ENCODE measurements at regions not wholly inside any gene's neighbourhood (a gene's known extent, or its start where the extent isn't known, plus 50 kb on each side); places are given as distances from the start of the nearest gene placed in this dataset.

DNA sequence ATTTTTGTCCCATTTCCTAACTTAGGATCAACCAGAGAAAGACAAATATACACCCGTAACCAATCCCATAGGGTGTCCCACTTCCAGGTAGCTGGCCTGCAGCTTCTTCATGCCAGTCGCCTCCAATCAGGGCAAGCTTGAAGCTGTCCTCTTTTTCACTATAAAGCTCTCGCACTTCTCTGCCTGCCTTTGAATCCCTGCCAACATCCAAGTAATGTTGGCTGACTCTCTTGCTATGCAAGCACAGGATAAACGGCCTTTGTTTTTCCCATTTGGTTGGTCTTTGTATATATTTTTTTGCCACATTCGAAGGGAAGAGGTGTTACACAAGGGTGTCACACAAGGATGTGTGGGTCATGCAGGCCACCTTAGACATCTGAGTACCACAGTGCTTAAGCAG, 388.8 kb downstream of the CBLN2 start:
- H3K27me3 ChIP-seq: no peaks in the 10 kb centered on the region
- H3K9me3 ChIP-seq: no peaks in the 10 kb centered on the region
- WGBS, 2 donors: 64 to 67% methylated on average over 5 of the region's 5 CpGs
- no peaks in the 10 kb centered on the region for H3K36me3 ChIP-seq
- DNase-seq: no peak
- no peak overlapping the region for H3K4me3 ChIP-seq
- TF ChIP-seq POLR2A (IDR thresholded peaks at IDR 0.05) (no peak), EP300 (IDR thresholded peaks at IDR 0.05) (no peak), POLR2AphosphoS5 (IDR thresholded peaks at IDR 0.05) (no peak)
- TF ChIP-seq, protein P1, sequence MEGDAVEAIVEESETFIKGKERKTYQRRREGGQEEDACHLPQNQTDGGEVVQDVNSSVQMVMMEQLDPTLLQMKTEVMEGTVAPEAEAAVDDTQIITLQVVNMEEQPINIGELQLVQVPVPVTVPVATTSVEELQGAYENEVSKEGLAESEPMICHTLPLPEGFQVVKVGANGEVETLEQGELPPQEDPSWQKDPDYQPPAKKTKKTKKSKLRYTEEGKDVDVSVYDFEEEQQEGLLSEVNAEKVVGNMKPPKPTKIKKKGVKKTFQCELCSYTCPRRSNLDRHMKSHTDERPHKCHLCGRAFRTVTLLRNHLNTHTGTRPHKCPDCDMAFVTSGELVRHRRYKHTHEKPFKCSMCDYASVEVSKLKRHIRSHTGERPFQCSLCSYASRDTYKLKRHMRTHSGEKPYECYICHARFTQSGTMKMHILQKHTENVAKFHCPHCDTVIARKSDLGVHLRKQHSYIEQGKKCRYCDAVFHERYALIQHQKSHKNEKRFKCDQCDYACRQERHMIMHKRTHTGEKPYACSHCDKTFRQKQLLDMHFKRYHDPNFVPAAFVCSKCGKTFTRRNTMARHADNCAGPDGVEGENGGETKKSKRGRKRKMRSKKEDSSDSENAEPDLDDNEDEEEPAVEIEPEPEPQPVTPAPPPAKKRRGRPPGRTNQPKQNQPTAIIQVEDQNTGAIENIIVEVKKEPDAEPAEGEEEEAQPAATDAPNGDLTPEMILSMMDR (IDR thresholded peaks at IDR 0.05): no peak
- H3K27ac ChIP-seq: no peak overlapping the region
- intact Hi-C loops (cut with DNase I): no loop called here
- peaks cover 0 to 7% (median 3%) of the 10 kb centered on the region in 4 donors for H3K4me1 ChIP-seq

DNA sequence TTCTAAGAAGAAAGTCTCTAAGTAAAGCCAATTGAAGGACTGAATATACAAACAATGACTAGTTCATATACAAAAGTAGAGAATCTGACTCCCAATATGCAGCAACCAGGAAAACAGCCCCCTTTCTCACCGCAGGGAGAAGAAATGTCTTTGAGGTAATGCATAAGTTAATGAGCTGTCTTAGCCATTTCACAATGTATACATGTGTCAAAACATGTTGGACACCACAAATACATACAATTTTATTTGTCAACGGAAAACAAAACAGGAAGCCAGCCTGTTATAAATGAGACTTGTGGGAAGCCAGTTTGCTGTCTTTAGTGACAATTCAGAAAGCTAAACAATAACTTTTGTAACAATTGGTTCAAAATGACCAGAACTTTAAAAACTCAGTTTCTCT, 389.2 kb downstream of the CBLN2 start:
- Histone ChIP-seq H3K27ac (no peak overlapping the region), H3K4me1 (peaks cover 0 to 7% (median 3%) of the 10 kb centered on the region in 4 donors), H3K4me3 (no peak overlapping the region), H3K27me3 (no peaks in the 10 kb centered on the region), H3K9me3 (no peaks in the 10 kb centered on the region), H3K36me3 (no peaks in the 10 kb centered on the region)
- 78% methylated on average over 2 of the region's 2 CpGs for WGBS, 2 donors
- TF ChIP-seq, protein P1 (IDR thresholded peaks at IDR 0.05): no peak
- TF ChIP-seq POLR2A (IDR thresholded peaks at IDR 0.05) (no peak), POLR2AphosphoS5 (IDR thresholded peaks at IDR 0.05) (no peak), EP300 (IDR thresholded peaks at IDR 0.05) (no peak)
- no peak for DNase-seq
- intact Hi-C loops (cut with DNase I): no loop called here

DNA sequence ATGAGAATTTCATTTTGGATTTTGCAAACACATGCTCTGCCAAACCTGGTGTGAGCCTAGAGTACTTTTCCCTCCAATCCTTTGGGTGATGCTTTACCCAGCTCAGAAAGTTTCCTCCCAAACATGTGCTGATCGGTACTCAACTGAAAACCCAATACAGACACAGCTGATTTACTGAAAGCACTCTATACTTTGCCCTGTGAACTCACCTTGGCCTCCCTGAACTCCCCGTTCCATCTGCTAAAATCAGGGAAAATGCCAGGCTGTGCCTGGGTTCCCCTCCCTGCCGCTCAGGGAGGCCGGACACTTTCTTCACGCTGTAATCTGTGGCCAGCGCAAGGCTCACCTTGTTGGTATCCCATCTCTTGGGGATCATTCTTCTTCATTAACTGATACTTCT, 391.2 kb downstream of the CBLN2 start:
- no peaks in the 10 kb centered on the region for H3K36me3 ChIP-seq
- no peak overlapping the region for H3K27ac ChIP-seq
- DNase-seq: no peak
- TF ChIP-seq EP300 (IDR thresholded peaks at IDR 0.05) (no peak), POLR2AphosphoS5 (IDR thresholded peaks at IDR 0.05) (no peak), POLR2A (IDR thresholded peaks at IDR 0.05) (no peak)
- TF ChIP-seq, protein P1 (IDR thresholded peaks at IDR 0.05): no peak
- H3K9me3 ChIP-seq: no peaks in the 10 kb centered on the region
- intact Hi-C loops (cut with DNase I): no loop called here
- peaks cover 0 to 7% (median 3%) of the 10 kb centered on the region in 4 donors for H3K4me1 ChIP-seq
- 91 to 92% methylated on average over 6 of the region's 6 CpGs for WGBS, 2 donors
- no peaks in the 10 kb centered on the region for H3K27me3 ChIP-seq
- no peak overlapping the region for H3K4me3 ChIP-seq

DNA sequence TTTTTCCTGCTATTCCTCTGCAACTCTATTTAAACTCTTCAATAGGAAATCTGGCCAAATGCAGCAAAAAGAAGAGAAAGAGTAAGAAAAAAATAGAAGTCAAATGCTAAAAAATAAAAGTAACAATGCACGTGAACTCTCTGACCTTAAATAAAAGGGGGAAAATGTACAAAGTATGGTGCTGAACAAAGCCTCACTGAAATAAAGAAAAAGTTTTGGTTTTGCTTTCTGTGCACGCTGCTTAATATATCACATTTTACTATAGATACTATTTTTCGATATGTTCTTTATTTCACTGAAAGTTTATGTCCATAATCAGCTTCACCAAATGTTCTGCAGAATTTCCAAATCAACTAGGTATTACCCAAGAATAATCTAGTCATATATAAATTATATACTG, 396.3 kb downstream of the CBLN2 start:
- intact Hi-C loops (cut with DNase I): no loop called here
- no peaks in the 10 kb centered on the region for H3K36me3 ChIP-seq
- H3K9me3 ChIP-seq: no peaks in the 10 kb centered on the region
- DNase-seq: no peak
- H3K4me1 ChIP-seq: no peaks in the 10 kb centered on the region
- H3K27ac ChIP-seq: no peak overlapping the region
- H3K27me3 ChIP-seq: no peaks in the 10 kb centered on the region
- H3K4me3 ChIP-seq: no peak overlapping the region
- 90% methylated on average over 3 of the region's 3 CpGs for WGBS, 2 donors
- TF ChIP-seq POLR2AphosphoS5 (IDR thresholded peaks at IDR 0.05) (no peak), POLR2A (IDR thresholded peaks at IDR 0.05) (no peak), EP300 (IDR thresholded peaks at IDR 0.05) (no peak)
- TF ChIP-seq, protein P1 (IDR thresholded peaks at IDR 0.05): no peak

DNA sequence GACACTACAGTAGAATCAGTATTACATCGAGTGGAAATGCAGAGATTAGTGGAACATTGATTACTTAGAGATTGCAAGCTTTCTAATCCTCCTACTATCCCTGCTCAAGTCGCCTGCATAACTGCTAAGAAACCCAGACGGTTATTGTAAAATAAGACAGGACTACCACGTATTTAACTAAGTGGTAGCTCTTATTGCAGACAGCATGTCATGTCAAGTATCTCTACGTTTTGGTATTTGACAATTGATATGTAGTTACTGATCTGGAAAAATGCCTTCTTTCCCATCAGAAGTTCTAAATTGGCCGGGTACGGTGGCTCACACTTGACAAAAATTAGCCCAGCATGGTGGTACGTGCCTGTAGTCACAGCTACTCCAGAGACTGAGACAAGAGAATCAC, 404.1 kb downstream of the CBLN2 start:
- TF ChIP-seq, protein P1 (IDR thresholded peaks at IDR 0.05): no peak
- TF ChIP-seq POLR2A (IDR thresholded peaks at IDR 0.05) (no peak), EP300 (IDR thresholded peaks at IDR 0.05) (no peak), POLR2AphosphoS5 (IDR thresholded peaks at IDR 0.05) (no peak)
- no peak overlapping the region for H3K4me3 ChIP-seq
- no peaks in the 10 kb centered on the region for H3K36me3 ChIP-seq
- no peaks in the 10 kb centered on the region for H3K9me3 ChIP-seq
- no peak for DNase-seq
- WGBS, 2 donors: 75 to 82% methylated on average over 8 of the region's 8 CpGs
- H3K27me3 ChIP-seq: no peaks in the 10 kb centered on the region
- intact Hi-C loops (cut with DNase I): no loop called here
- no peak overlapping the region for H3K27ac ChIP-seq
- no peaks in the 10 kb centered on the region for H3K4me1 ChIP-seq
